K562 (cell line): ENCODE measurements at regions not wholly inside any gene's neighbourhood (a gene's known extent, or its start where the extent isn't known, plus 50 kb on each side); places are given as distances from the start of the nearest gene placed in this dataset.

ENCODE experiments used
- ATAC-seq: fragments of 200-7000 bp; cut with Tn5 transposase; 3 replicates; pipeline ENCODE4 v1.9.1; 2020; ENCODE audit warnings: moderate library complexity
- BruUV-seq: library from RNA; stranded (reverse); fragments of 400-500 nt; replicated peaks from 2 replicates; lab custom pipeline; 2021; lab: Mats Ljungman, UMichigan
- CTCF ChIA-PET: fragments of 300-600 bp; formaldehyde crosslinking; extraction: SDS; loops from one replicate; lab custom pipeline; 2021; ENCODE audit warnings: low intra/inter-chr PET ratio; lab: Yijun Ruan, JAX
- POLR2A ChIA-PET: fragments of 300-600, 350-650 bp; sonication (Branson Sonifier 250); formaldehyde crosslinking; extraction: SDS; loops from one replicate; lab custom pipeline; 2021; ENCODE audit warnings: antibody characterized with exemption, inconsistent platforms; lab: Yijun Ruan, JAX
- DNase-seq, 4 experiments: peaks; one replicate each; pipeline versions ENCODE4 v3.0.0 to v3.0.0-alpha.2; 2011 to 2018; ENCODE audit warnings: low spot score in 3 of 4, mixed read lengths in 3 of 4; ENCODE audit errors: extremely low read depth in 1 of 4
- FAIRE-seq: peaks from 2 replicates; lab custom pipeline; 2011; peaks lifted over from hg19 to GRCh38; lab: Jason Lieb, UNC
- H2AFZ ChIP-seq: 2 replicates; pipeline ENCODE4 v1.6.0; 2011; ENCODE audit warnings: low read depth, low read length, control low read depth, inconsistent platforms
- H3K27ac ChIP-seq: fragments of 200-600 bp; 3 replicates; pipeline ENCODE4 v1.8.0; 2011; ENCODE audit warnings: low read depth, mild to moderate bottlenecking, control low read depth, inconsistent platforms, low read length, moderate library complexity, mixed read lengths; ENCODE audit errors: extremely low read depth
- H3K27me3 ChIP-seq, 2 experiments: fragments of 300-600 bp in 1 of 2; 2 replicates in 1 of 2; 3 replicates in 1 of 2; pipeline versions ENCODE4 v1.6.0 to v1.8.0; 2011; ENCODE audit warnings: inconsistent platforms in 2 of 2, low read length in 2 of 2, mild to moderate bottlenecking in 1 of 2, mixed read lengths in 1 of 2, moderate library complexity in 1 of 2; ENCODE audit not compliant: control insufficient read depth in 2 of 2, insufficient read depth in 2 of 2
- H3K36me3 ChIP-seq: fragments of 300-600 bp; 3 replicates; pipeline ENCODE4 v1.8.0; 2011; ENCODE audit warnings: mild to moderate bottlenecking, low read length, inconsistent platforms; ENCODE audit not compliant: control insufficient read depth, insufficient read depth
- H3K4me1 ChIP-seq, 2 experiments: fragments of 200-600 bp in 1 of 2; replicated peaks in 1 of 2; 2 replicates in 1 of 2; 3 replicates in 1 of 2; pipeline versions ENCODE4 v1.5.1 to v1.8.0; 2011; ENCODE audit warnings: inconsistent platforms in 2 of 2, low read length in 2 of 2, mild to moderate bottlenecking in 1 of 2, mixed read lengths in 1 of 2, moderate library complexity in 1 of 2; ENCODE audit not compliant: control insufficient read depth in 2 of 2, insufficient read depth in 2 of 2
- H3K4me2 ChIP-seq: 2 replicates; pipeline ENCODE4 v1.6.1; 2011; ENCODE audit warnings: low read length, control low read depth, inconsistent platforms, mixed read lengths; ENCODE audit not compliant: insufficient read depth
- H3K4me3 ChIP-seq: fragments of 200-600 bp; sonication (generic), shearing (Covaris generic); 2 replicates; pipeline ENCODE4 v1.5.1; 2016; ENCODE audit warnings: control low read depth, inconsistent platforms
- H3K79me2 ChIP-seq: fragments of 200-600 bp; 3 replicates; pipeline ENCODE4 v1.8.0; 2011; ENCODE audit warnings: low read length, inconsistent platforms; ENCODE audit not compliant: control insufficient read depth, insufficient read depth
- H3K9ac ChIP-seq, 2 experiments: 2 replicates each; pipeline versions ENCODE4 v1.6.0 to v1.6.1; 2011; ENCODE audit warnings: low read depth in 2 of 2, low read length in 2 of 2, control low read depth in 1 of 2, inconsistent platforms in 1 of 2, mild to moderate bottlenecking in 1 of 2, mixed read lengths in 1 of 2; ENCODE audit not compliant: insufficient read depth in 1 of 2
- H3K9me1 ChIP-seq: one replicate; pipeline ENCODE4 v1.6.0; 2011; ENCODE audit warnings: inconsistent platforms, mild to moderate bottlenecking, low read length, moderate library complexity; ENCODE audit not compliant: control insufficient read depth, insufficient read depth
- H3K9me3 ChIP-seq: replicated peaks from 2 replicates; pipeline ENCODE4 v1.5.1; 2011; ENCODE audit warnings: low read depth, low read length, inconsistent platforms; ENCODE audit not compliant: control insufficient read depth, insufficient read depth
- H4K20me1 ChIP-seq: replicated peaks from 2 replicates; pipeline ENCODE4 v1.6.1; 2011; ENCODE audit warnings: low read length, inconsistent platforms, mixed read lengths; ENCODE audit not compliant: control insufficient read depth, insufficient read depth
- CEBPB ChIP-seq: fragments of 450-650 bp; IDR thresholded peaks from 2 replicates; pipeline ENCODE4 v1.6.1; 2016; ENCODE audit warnings: missing genetic modification characterization, missing compliant biosample characterization
- CEBPG ChIP-seq, 3 experiments: fragments of 200-800 bp in 1 of 3; sonication (Bioruptor generic) in 1 of 3; sonication (generic) in 1 of 3; formaldehyde crosslinking in 1 of 3; IDR thresholded peaks in 2 of 3; conservative IDR thresholded peaks in 1 of 3; 2 replicates each; pipeline versions ENCODE4 v1.6.1 to v1.8.0; 2016 to 2022; ENCODE audit warnings: missing compliant biosample characterization in 2 of 3, missing genetic modification characterization in 2 of 3, mild to moderate bottlenecking in 1 of 3, missing genetic modification reagents in 1 of 3
- TEAD1 ChIP-seq, 2 experiments: fragments of 450-650 bp in 1 of 2; sonication (generic) in 1 of 2; formaldehyde crosslinking; IDR thresholded peaks; 2 replicates each; pipeline versions ENCODE4 v1.4.0 to v1.8.0; 2020 to 2022; ENCODE audit warnings: mild to moderate bottlenecking in 2 of 2, missing genetic modification reagents in 1 of 2
- ZNF324 ChIP-seq: fragments of 250-450 bp; sonication (Bioruptor Pico); IDR thresholded peaks from 2 replicates; pipeline ENCODE4 v1.4.0; 2020; ENCODE audit warnings: mild to moderate bottlenecking
- WGBS: fragments of 100-300 bp; shearing (Covaris generic); methylation state at CpG from one replicate; pipeline ENCODE4 v1.1.6; 2016; ENCODE audit warnings: low coverage, mixed read lengths; ENCODE audit not compliant: insufficient coverage; ENCODE audit errors: missing lambda C conversion rate; 5-methylcytosine and 5-hydroxymethylcytosine counted together
- in situ Hi-C: fragments of 300-500 bp; cut with MboI; formaldehyde crosslinking; loops from 4 replicates; pipeline ENCODE4 v1.15.0; 2018; ENCODE audit warnings: inconsistent platforms, mixed read lengths
- intact Hi-C: fragments of 100-400 bp; cut with micrococcal nuclease; formaldehyde crosslinking; loops from 2 replicates; pipeline ENCODE4 v1.14.2; 2022
- TF ChIP-seq, protein P1 (sequence below), 2 experiments: fragments of 450-650 bp in 1 of 2; sonication (generic) in 1 of 2; formaldehyde crosslinking in 1 of 2; IDR thresholded peaks in 1 of 2; conservative IDR thresholded peaks in 1 of 2; 2 replicates each; pipeline versions ENCODE4 v1.6.1 to v1.8.1; 2016 to 2023; ENCODE audit warnings: mild to moderate bottlenecking in 2 of 2, moderate library complexity in 2 of 2, inconsistent platforms in 1 of 2, missing genetic modification reagents in 1 of 2
- TF ChIP-seq, protein P2 (sequence below): conservative IDR thresholded peaks from 2 replicates; pipeline ENCODE4 v1.6.1; 2011; ENCODE audit warnings: low read depth, mild to moderate bottlenecking, low read length; ENCODE audit not compliant: control insufficient read depth

GRCh38 chr1:168811176-168811575 is 82.2 kb upstream of the DPT start:
- TF ChIP-seq, protein P1, sequence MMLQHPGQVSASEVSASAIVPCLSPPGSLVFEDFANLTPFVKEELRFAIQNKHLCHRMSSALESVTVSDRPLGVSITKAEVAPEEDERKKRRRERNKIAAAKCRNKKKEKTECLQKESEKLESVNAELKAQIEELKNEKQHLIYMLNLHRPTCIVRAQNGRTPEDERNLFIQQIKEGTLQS (IDR thresholded peaks at IDR 0.05): peak; percentile 90
- TF ChIP-seq, protein P1 (CRISPR knock-in tag; conservative IDR thresholded peaks at IDR 0.05): no peak
- no peak for TF ChIP-seq TEAD1 (CRISPR knock-in tag; IDR thresholded peaks at IDR 0.05)
- TF ChIP-seq, protein P2, sequence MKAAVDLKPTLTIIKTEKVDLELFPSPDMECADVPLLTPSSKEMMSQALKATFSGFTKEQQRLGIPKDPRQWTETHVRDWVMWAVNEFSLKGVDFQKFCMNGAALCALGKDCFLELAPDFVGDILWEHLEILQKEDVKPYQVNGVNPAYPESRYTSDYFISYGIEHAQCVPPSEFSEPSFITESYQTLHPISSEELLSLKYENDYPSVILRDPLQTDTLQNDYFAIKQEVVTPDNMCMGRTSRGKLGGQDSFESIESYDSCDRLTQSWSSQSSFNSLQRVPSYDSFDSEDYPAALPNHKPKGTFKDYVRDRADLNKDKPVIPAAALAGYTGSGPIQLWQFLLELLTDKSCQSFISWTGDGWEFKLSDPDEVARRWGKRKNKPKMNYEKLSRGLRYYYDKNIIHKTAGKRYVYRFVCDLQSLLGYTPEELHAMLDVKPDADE: no peak
- no peak for TF ChIP-seq CEBPG (CRISPR knock-in tag; IDR thresholded peaks at IDR 0.05)
- peak; percentile 76 to 84 for TF ChIP-seq CEBPG (tag; conservative IDR thresholded peaks at IDR 0.05 in 1 of 2, IDR thresholded peaks at IDR 0.05 in 1 of 2)
- TF ChIP-seq ZNF324: no peak
- TF ChIP-seq CEBPB (tag): peak; percentile 55
- Histone ChIP-seq H3K27me3 (no peaks in the 10 kb centered on the region), H4K20me1 (no peaks in the 10 kb centered on the region; the same call in 1 of the 2 replicates), H3K36me3 (no peaks in the 10 kb centered on the region), H2AFZ (no peak overlapping the region), H3K4me1 (no peaks in the 10 kb centered on the region), H3K4me3 (no peak overlapping the region), H3K79me2 (no peaks in the 10 kb centered on the region), H3K27ac (no peak overlapping the region), H3K9me3 (no peaks in the 10 kb centered on the region), H3K4me2 (no peak overlapping the region), H3K9me1 (no peaks in the 10 kb centered on the region), H3K9ac (no peak overlapping the region)
- ChIA-PET CTCF (no interaction called here), POLR2A (no interaction called here)
- ATAC-seq (no peak), DNase-seq (no peak), FAIRE-seq (no peak)
- in situ Hi-C loops: no loop called here
- intact Hi-C loops: loop anchor here (10.0 kb wide), 1 partner anchor 534 kb away; no protein-coding TSS in a partner anchor
- no TSS peak for BruUV-seq
- 0% methylated on average over 3 of the region's 3 CpGs for WGBS
